SK-N-SH (cell line): ENCODE measurements at regions not wholly inside any gene's neighbourhood (a gene's known extent, or its start where the extent isn't known, plus 50 kb on each side); places are given as distances from the start of the nearest gene placed in this dataset.

Source experiments
- CTCF ChIA-PET: fragments of 300-600, 350-600 bp; formaldehyde crosslinking; extraction: SDS; loops from one replicate; lab custom pipeline; 2021; lab: Yijun Ruan, JAX
- POLR2A ChIA-PET: fragments of 350-600 bp; sonication (Branson Sonifier 250); formaldehyde crosslinking; extraction: SDS; loops from one replicate; lab custom pipeline; 2020; ENCODE audit warnings: antibody characterized with exemption, inconsistent platforms; lab: Yijun Ruan, JAX
- DNase-seq: peaks from one replicate; pipeline ENCODE4 v3.0.0; 2012
- H2AFZ ChIP-seq: fragments of 200-600 bp; sonication (generic); 2 replicates; pipeline ENCODE4 v1.8.1; 2016; ENCODE audit warnings: antibody characterized with exemption, mild to moderate bottlenecking, low read depth
- H3F3A ChIP-seq: fragments of 200-600 bp; sonication (generic); replicated peaks from 2 replicates; pipeline ENCODE3; 2016; ENCODE audit warnings: antibody characterized with exemption, mild to moderate bottlenecking; ENCODE audit not compliant: insufficient read depth
- H3K27ac ChIP-seq, 2 experiments: fragments of 200-500 bp in 1 of 2; fragments of 200-600 bp in 1 of 2; sonication (Bioruptor generic) in 1 of 2; sonication (generic), shearing (Covaris generic) in 1 of 2; 2 replicates each; pipeline versions ENCODE4 v1.5.1 to v1.6.1; 2014 to 2016; ENCODE audit warnings: low read depth in 2 of 2, inconsistent platforms in 1 of 2, low read length in 1 of 2, mild to moderate bottlenecking in 1 of 2, mixed read lengths in 1 of 2
- H3K27me3 ChIP-seq: fragments of 200-600 bp; sonication (generic), shearing (Covaris generic); 2 replicates; pipeline ENCODE4 v1.6.1; 2016; ENCODE audit warnings: mixed run types; ENCODE audit not compliant: insufficient read depth
- H3K36me3 ChIP-seq, 2 experiments: fragments of 200-500 bp in 1 of 2; fragments of 200-600 bp in 1 of 2; sonication (Bioruptor generic) in 1 of 2; sonication (generic) in 1 of 2; replicated peaks in 1 of 2; 2 replicates each; pipeline versions ENCODE3 to v1.5.1; 2014 to 2016; ENCODE audit warnings: low read length in 1 of 2, mild to moderate bottlenecking in 1 of 2; ENCODE audit not compliant: insufficient read depth in 2 of 2, control insufficient read depth in 1 of 2
- H3K4me1 ChIP-seq, 2 experiments: fragments of 200-500 bp in 1 of 2; fragments of 200-600 bp in 1 of 2; sonication (Bioruptor generic) in 1 of 2; sonication (generic), shearing (Covaris generic) in 1 of 2; 2 replicates each; pipeline versions ENCODE4 v1.5.1 to v1.6.1; 2014 to 2016; ENCODE audit warnings: low read depth in 1 of 2, low read length in 1 of 2, mixed run types in 1 of 2; ENCODE audit not compliant: insufficient read depth in 2 of 2, control insufficient read depth in 1 of 2
- H3K4me2 ChIP-seq: fragments of 200-600 bp; sonication (generic), shearing (Covaris generic); 2 replicates; pipeline ENCODE4 v1.6.1; 2017; ENCODE audit warnings: mixed run types
- H3K4me3 ChIP-seq, 2 experiments: fragments of 200-500 bp in 1 of 2; fragments of 200-600 bp in 1 of 2; sonication (Bioruptor generic) in 1 of 2; sonication (generic), shearing (Covaris generic) in 1 of 2; 2 replicates each; pipeline versions ENCODE4 v1.5.1 to v1.8.1; 2014 to 2016; ENCODE audit warnings: low read depth in 2 of 2, inconsistent platforms in 1 of 2, low read length in 1 of 2, mild to moderate bottlenecking in 1 of 2, mixed read lengths in 1 of 2, moderate library complexity in 1 of 2
- H3K79me2 ChIP-seq: fragments of 200-600 bp; sonication (generic); 2 replicates; pipeline ENCODE4 v1.8.1; 2017; ENCODE audit warnings: mild to moderate bottlenecking; ENCODE audit not compliant: insufficient read depth
- H3K9ac ChIP-seq: fragments of 200-600 bp; sonication (generic); 2 replicates; pipeline ENCODE4 v1.6.1; 2017; ENCODE audit warnings: mixed run types
- H3K9me2 ChIP-seq: fragments of 200-600 bp; sonication (generic); 2 replicates; pipeline ENCODE4 v1.6.1; 2017; ENCODE audit warnings: mixed run types
- H3K9me3 ChIP-seq: fragments of 200-600 bp; sonication (generic); 2 replicates; pipeline ENCODE4 v1.6.1; 2017; ENCODE audit warnings: mixed run types, mild to moderate bottlenecking, moderate library complexity
- H4K20me1 ChIP-seq: fragments of 200-600 bp; sonication (generic); 2 replicates; pipeline ENCODE4 v1.6.1; 2017; ENCODE audit warnings: mild to moderate bottlenecking, mixed run types; ENCODE audit not compliant: insufficient read depth
- CTCF ChIP-seq: fragments of 200-600 bp; sonication (generic); IDR thresholded peaks from 2 replicates; pipeline ENCODE4 v1.6.1; 2017; ENCODE audit warnings: antibody characterized with exemption, mild to moderate bottlenecking, moderate library complexity
- GABPA ChIP-seq: IDR thresholded peaks from 2 replicates; pipeline ENCODE4 v1.4.0; 2012; ENCODE audit warnings: low read depth, mild to moderate bottlenecking
- IRF3 ChIP-seq: fragments of 150-350 bp; IDR thresholded peaks from 2 replicates; pipeline ENCODE4 v1.6.1; 2016; ENCODE audit warnings: mild to moderate bottlenecking, low read depth, low read length
- JUND ChIP-seq: IDR thresholded peaks from 2 replicates; pipeline ENCODE4 v1.4.0; 2012
- NRF1 ChIP-seq: IDR thresholded peaks from 2 replicates; pipeline ENCODE4 v1.6.1; 2012; ENCODE audit warnings: low read depth, mild to moderate bottlenecking, low read length
- RCOR1 ChIP-seq: fragments of 150-350 bp; IDR thresholded peaks from 2 replicates; pipeline ENCODE4 v1.6.1; 2017; ENCODE audit warnings: antibody characterized with exemption, low read length
- RFX5 ChIP-seq: IDR thresholded peaks from 2 replicates; pipeline ENCODE4 v1.6.1; 2012; ENCODE audit warnings: mild to moderate bottlenecking, improper control_type of control experiment, low read length
- RXRA ChIP-seq: IDR thresholded peaks from 2 replicates; pipeline ENCODE4 v1.4.0; 2012; ENCODE audit warnings: low read depth, mild to moderate bottlenecking, borderline replicate concordance
- TAF1 ChIP-seq: IDR thresholded peaks from 2 replicates; pipeline ENCODE4 v1.6.1; 2012; ENCODE audit warnings: low read depth, mild to moderate bottlenecking, low read length, moderate library complexity, borderline replicate concordance
- TCF12 ChIP-seq: IDR thresholded peaks from 2 replicates; pipeline ENCODE4 v1.4.0; 2012
- TEAD4 ChIP-seq: IDR thresholded peaks from 2 replicates; pipeline ENCODE4 v1.4.0; 2012; ENCODE audit warnings: mild to moderate bottlenecking, borderline replicate concordance; ENCODE audit not compliant: insufficient read depth
- USF1 ChIP-seq: IDR thresholded peaks from 2 replicates; pipeline ENCODE4 v1.4.0; 2012; ENCODE audit warnings: low read depth, borderline replicate concordance
- YY1 ChIP-seq: IDR thresholded peaks from 2 replicates; pipeline ENCODE4 v1.4.0; 2012; ENCODE audit warnings: low read depth, mild to moderate bottlenecking
- ZBTB33 ChIP-seq: IDR thresholded peaks from 2 replicates; pipeline ENCODE4 v1.4.0; 2012; ENCODE audit warnings: low read depth, borderline replicate concordance
- WGBS: methylation state at CpG from one replicate; pipeline ENCODE4 v1.1.6; 2017; ENCODE audit warnings: low lambda C conversion rate; 5-methylcytosine and 5-hydroxymethylcytosine counted together

- Histone ChIP-seq H4K20me1 (no peaks in the 10 kb centered on the region), H3K4me3 (no peak overlapping the region), H3K9me2 (no peaks in the 10 kb centered on the region), H3K9me3 (no peaks in the 10 kb centered on the region; the same call in 1 of the 2 replicates), H3K27ac (no peak overlapping the region), H3K4me1 (no peaks in the 10 kb centered on the region), H3K4me2 (no peak overlapping the region), H3K27me3 (no peaks in the 10 kb centered on the region), H2AFZ (no peak overlapping the region), H3K9ac (no peak overlapping the region), H3K79me2 (no peaks in the 10 kb centered on the region), H3F3A (no peaks in the 10 kb centered on the region), H3K36me3 (no peaks in the 10 kb centered on the region)
- no peak for TF ChIP-seq TEAD4
- TF ChIP-seq CTCF: no peak
- TF ChIP-seq NRF1: no peak
- no peak for TF ChIP-seq RXRA
- TF ChIP-seq TAF1: no peak
- TF ChIP-seq USF1: no peak
- TF ChIP-seq ZBTB33: no peak
- TF ChIP-seq TCF12: no peak
- TF ChIP-seq JUND: no peak
- no peak for TF ChIP-seq YY1
- TF ChIP-seq IRF3: no peak
- TF ChIP-seq RFX5: no peak
- no peak for TF ChIP-seq RCOR1
- TF ChIP-seq GABPA: no peak
- DNase-seq: no peak
- ChIA-PET CTCF (no interaction called here), POLR2A (no interaction called here)
- WGBS: 27% methylated on average over 4 of the region's 4 CpGs
These were observed 668.4 kb downstream of the C6orf118 start for GRCh38 chr6:164640956-164641355.
